ENCODE measurements at regions not wholly inside any gene's neighbourhood (a gene's known extent, or its start where the extent isn't known, plus 50 kb on each side); places are given as distances from the start of the nearest gene placed in this dataset.

DNA sequence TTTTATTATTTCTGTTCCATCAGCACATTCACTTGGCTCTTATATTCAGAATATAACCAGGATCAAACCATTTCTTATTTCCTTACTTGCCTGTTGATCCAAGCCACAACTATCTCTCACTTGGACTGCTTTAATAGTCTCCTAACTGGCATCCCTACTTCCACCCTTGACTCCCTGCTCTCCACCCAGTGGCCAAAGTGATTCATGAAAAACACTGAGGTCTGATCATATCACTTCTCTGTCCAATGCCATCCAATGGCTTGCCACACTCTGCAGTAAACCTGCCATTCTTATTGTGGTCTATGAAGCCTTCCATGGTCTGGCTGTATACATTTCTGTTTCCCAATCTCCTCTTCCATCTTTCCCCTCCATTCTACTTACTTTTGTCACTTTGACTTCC lies 576.1 kb downstream of the PDCD6IP start:
- TF ChIP-seq POLR2A (IDR thresholded peaks at IDR 0.05), result no peak
- TF ChIP-seq CTCF (IDR thresholded peaks at IDR 0.05), result no peak
- TF ChIP-seq EP300 (IDR thresholded peaks at IDR 0.05), result no peak
- no peak for TF ChIP-seq POLR2AphosphoS5 (IDR thresholded peaks at IDR 0.05)

Data from sigmoid colon (tissue), 4 donors.